GM18511 (cell line): ENCODE measurements at regions not wholly inside any gene's neighbourhood (a gene's known extent, or its start where the extent isn't known, plus 50 kb on each side); places are given as distances from the start of the nearest gene placed in this dataset.
"Not testable (repeated sequence)": the region's sequence is repeated elsewhere in the genome, so short reads cannot be mapped to it uniquely, and the experiment has no call there.

Source experiments
- ATAC-seq: cut with Tn5 transposase; IDR thresholded peaks from one replicate; pipeline ENCODE4 v1.9.1; 2021; ENCODE audit warnings: mild to moderate bottlenecking, moderate library complexity; ENCODE audit not compliant: unreplicated experiment

- ATAC-seq: no peak
Observed at GRCh38 chr20:59459586-59459985, 144.8 kb upstream of the PHACTR3 start.

DNA sequence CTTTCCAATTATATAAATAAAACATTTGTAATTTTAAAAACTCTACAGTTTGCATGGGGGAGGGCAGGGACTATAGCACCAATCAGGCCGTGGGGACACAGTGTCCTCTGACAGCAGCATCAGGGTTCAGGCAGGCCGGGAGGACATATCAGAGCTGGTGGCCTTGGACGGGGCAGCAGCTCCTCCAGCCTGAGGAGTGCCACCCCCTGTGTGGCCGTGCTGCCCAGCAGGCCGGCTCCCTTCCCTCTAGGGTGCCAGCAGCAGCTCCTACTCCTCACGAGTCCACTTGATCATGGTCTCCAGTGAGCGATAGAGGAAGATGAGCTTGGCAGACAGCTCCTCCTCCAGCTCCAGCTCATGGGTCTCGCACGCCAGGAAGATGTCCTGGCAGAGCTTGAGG is 144.0 kb upstream of the PHACTR3 start:
- ATAC-seq: no peak

DNA sequence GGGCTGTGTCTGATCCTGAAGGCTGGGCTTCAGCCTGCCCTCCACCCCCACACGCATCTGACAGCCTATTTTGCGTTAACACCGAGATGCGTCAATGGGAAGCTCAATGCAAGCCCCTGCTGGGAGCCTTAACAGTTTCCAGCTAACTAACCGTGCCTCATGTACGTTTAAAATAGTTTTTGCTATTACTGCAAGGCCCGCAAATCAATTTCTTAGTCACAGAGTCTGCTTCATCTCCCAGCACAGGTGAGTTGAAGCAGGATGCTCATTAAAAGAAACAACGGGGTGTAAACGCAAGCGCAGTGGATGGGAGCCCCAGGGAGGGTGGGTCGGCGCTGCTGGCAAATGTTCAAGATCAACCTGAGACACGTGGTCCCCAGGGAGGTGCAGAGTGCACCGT is 142.8 kb upstream of the PHACTR3 start:
- ATAC-seq: no peak

DNA sequence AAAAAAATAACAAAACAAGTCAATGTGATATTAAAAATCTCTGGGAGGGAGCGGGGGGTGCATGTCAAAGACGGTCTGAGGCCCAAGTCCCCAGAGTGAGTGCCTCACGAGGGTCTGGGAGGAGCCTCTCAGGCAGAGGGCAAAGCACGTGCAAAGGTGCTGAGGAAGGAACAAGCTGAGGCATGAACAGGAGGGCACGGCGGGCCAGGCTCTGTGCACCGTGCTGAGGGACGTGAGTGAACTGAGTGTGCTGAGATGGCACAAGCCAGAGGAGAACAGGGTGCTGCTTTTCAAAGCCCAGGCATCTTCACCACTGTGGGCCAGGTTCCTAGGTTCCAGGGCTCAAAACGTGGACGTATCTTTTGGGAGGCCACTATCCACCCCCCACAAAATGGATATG is 142.1 kb upstream of the PHACTR3 start:
- no peak for ATAC-seq

DNA sequence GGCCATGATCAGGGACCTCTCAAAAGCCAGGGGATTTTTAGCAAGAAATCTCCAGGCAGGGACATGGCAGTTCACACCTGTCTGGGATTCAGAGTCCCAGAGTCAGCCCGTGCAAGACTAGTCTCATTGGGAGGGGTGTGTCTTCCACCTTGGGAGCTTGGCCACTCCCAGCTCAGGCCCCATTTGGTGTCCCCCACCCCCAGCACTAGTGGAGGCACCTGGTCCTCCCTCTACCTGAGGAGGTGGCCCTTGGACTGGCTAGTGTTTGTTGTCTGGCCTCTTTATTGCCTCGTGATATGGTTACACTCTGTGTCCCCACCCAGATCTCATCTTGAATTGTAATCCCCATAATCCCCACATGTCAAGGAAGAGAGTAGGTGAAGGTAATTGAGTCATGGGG is 140.8 kb upstream of the PHACTR3 start:
- ATAC-seq: no peak

DNA sequence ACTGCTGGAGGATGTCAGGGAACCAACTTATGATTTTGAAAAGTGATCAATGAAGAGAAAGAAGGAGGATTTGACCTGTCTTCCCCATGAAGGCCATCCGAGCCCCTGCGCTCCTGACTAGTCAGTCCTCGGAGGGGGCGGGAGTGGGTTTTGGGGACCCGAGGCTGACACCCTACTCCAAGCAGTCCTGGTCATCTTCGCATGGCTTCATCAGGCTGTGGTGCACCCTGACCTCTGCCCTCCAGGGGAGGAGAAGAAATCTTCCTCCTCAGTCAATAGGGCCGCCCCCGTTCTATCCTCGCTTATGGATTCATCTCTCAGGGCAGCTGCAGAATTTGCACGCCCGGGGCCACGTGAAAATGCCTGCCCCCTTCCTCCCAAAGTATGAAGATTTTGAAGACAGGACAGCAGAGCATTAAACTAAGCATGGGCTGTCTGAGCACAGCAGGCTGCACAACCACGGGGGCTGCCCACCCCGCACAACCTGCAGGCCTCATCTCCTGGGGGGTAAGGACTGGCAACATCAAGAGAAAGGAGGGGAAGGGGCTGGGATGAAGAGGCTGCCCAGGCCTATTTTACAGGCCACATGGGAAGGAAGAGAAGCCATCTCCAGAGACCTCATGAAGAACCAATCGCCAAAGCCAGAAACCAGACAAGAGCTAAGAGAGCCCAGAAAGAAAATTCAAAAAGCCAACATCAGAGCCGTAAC is 138.1 kb upstream of the PHACTR3 start:
- no peak for ATAC-seq

DNA sequence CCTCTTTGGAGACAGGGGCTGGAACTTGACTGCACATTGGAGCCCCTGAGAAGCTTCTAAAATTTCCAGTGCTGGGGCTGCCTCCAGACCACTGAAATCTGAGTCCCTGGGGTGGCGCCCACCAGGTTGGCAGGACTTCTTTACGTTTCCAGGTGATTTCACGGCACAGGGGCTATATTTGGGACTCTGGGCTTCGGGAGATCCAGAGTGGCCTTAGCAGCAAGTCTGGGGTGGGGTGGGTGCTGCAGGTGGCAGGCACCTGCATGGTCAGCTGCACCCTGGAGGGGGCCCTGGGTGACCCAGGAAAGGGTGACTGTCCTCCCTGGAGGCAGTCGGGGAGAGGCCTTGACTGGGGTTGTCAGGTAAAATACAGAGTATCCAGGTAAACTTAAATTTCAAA is 135.5 kb upstream of the PHACTR3 start:
- ATAC-seq: no peak

GRCh38 chr20:59469267-59470252 is 134.8 kb upstream of the PHACTR3 start:
- no peak for ATAC-seq

DNA sequence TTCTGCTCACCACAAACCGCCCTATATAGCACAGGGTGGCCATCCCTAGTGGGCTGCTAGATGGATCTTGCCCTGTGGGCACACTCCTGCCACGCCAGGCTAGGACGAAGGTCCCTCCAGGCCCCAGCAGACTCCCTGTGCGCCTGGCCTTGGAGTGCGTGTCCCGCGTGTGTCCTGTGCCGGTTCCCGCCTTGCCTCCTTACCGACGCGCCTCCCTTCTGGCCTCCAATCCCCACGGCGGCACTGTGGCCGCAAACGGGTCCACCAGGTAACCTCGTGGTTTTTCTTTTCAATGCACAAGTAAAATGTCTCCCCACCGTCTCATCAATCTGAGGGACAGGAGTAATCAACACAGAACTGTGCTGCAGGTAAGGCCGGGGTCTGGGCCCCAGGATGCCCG is 133.8 kb upstream of the PHACTR3 start:
- ATAC-seq: no peak

- no peak for ATAC-seq
Observed at GRCh38 chr20:59471653-59472421, 132.5 kb upstream of the PHACTR3 start.

- ATAC-seq: no peak
Observed at GRCh38 chr20:59473742-59474141, 130.6 kb upstream of the PHACTR3 start.

DNA sequence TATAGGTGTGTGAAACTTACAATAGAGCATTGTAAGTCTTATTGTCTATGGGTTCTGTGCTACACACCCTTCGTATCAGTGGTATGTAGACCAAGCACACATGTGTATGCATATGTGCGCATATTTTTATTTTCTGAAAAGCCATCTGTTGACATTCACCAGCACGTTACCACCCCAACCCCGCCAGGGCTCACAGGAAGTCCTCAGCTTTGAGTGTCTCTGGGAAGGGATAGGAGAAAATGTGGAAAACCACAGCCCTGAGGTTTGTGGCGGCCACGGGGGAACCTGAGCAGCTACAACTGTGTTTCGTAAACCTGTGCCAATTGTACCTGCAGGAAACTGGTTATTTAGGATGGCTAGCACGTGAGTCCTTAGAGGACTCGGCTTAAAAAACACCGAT is 123.3 kb upstream of the PHACTR3 start:
- ATAC-seq: no peak

- no peak for ATAC-seq
Observed at GRCh38 chr20:59481477-59482018, 122.8 kb upstream of the PHACTR3 start.

- no peak for ATAC-seq
Observed at GRCh38 chr20:59482351-59483187, 121.8 kb upstream of the PHACTR3 start.

GRCh38 chr20:59483481-59483880 is 120.9 kb upstream of the PHACTR3 start:
- ATAC-seq: no peak

DNA sequence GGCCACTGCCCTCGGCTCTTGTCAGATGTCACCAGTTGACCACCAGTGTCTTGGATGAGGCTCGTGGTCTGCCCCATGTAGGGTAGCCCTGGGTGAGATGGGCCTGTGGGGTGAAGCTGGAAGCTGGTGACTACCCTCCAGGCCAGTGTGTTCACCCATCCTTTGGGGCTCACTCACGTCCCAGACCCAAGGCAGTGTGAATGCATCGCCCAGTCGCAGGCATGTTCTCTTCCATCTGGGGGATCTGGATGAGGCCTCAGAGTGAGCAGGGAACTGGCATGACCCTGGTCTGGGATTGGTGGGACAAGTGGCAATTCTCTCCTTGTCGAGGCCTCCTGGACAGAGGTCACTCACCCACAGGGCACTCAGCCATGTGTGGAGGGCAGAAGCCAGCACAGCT is 120.1 kb upstream of the PHACTR3 start:
- ATAC-seq: no peak

- ATAC-seq: no peak
Observed at GRCh38 chr20:59485576-59486454, 118.5 kb upstream of the PHACTR3 start.

GRCh38 chr20:59488459-59488858 is 115.9 kb upstream of the PHACTR3 start:
- ATAC-seq: not testable (repeated sequence)
